ENCODE measurements at regions not wholly inside any gene's neighbourhood (a gene's known extent, or its start where the extent isn't known, plus 50 kb on each side); places are given as distances from the start of the nearest gene placed in this dataset.
"Not testable (repeated sequence)": the region's sequence is repeated elsewhere in the genome, so short reads cannot be mapped to it uniquely, and the experiment has no call there.

- H3K9me3 ChIP-seq (ENCODE audit: control insufficient read depth in 4 of 4, insufficient read depth in 3 of 4, low read length in 3 of 4): peaks cover 0 to 2% (median 0%) of the 10 kb centered on the region in 4 donors
- H3K4me3 ChIP-seq: no peak overlapping the region
- H3K27ac ChIP-seq (ENCODE audit: low read depth in 1 of 2, low read length in 1 of 2): no peak overlapping the region
- DNase-seq (no peak), ATAC-seq (ENCODE audit: insufficient read depth, low FRiP score) (no peak)
- no peaks in the 10 kb centered on the region for H3K4me1 ChIP-seq (ENCODE audit: control insufficient read depth in 5 of 5, insufficient read depth in 5 of 5, low read length in 5 of 5)
- no peaks in the 10 kb centered on the region for H3K36me3 ChIP-seq (ENCODE audit: control insufficient read depth in 4 of 4, insufficient read depth in 4 of 4, low read length in 4 of 4)
- no peak overlapping the region for H3K9ac ChIP-seq (ENCODE audit: insufficient read depth in 1 of 2, low read length in 2 of 2)
- TF ChIP-seq, protein P1, sequence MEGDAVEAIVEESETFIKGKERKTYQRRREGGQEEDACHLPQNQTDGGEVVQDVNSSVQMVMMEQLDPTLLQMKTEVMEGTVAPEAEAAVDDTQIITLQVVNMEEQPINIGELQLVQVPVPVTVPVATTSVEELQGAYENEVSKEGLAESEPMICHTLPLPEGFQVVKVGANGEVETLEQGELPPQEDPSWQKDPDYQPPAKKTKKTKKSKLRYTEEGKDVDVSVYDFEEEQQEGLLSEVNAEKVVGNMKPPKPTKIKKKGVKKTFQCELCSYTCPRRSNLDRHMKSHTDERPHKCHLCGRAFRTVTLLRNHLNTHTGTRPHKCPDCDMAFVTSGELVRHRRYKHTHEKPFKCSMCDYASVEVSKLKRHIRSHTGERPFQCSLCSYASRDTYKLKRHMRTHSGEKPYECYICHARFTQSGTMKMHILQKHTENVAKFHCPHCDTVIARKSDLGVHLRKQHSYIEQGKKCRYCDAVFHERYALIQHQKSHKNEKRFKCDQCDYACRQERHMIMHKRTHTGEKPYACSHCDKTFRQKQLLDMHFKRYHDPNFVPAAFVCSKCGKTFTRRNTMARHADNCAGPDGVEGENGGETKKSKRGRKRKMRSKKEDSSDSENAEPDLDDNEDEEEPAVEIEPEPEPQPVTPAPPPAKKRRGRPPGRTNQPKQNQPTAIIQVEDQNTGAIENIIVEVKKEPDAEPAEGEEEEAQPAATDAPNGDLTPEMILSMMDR (IDR thresholded peaks at IDR 0.05; ENCODE audit: control extremely low read depth, extremely low read depth): no peak
- WGBS, 2 donors: 73 to 86% methylated on average over 3 of the region's 3 CpGs
- no peaks in the 10 kb centered on the region for H3K27me3 ChIP-seq (ENCODE audit: control insufficient read depth in 3 of 3, insufficient read depth in 3 of 3, low read length in 2 of 3)
These were observed 322.1 kb upstream of the TMPRSS15 start for GRCh38 chr21:18725653-18726052.

- WGBS, 2 donors: 87% methylated on average over 5 of the region's 5 CpGs
- ATAC-seq (ENCODE audit: insufficient read depth, low FRiP score) (no peak), DNase-seq (no peak)
- no peaks in the 10 kb centered on the region for H3K36me3 ChIP-seq (ENCODE audit: control insufficient read depth in 4 of 4, insufficient read depth in 4 of 4, low read length in 4 of 4)
- H3K27me3 ChIP-seq (ENCODE audit: control insufficient read depth in 3 of 3, insufficient read depth in 3 of 3, low read length in 2 of 3): no peaks in the 10 kb centered on the region
- no peak overlapping the region for H3K9ac ChIP-seq (ENCODE audit: insufficient read depth in 1 of 2, low read length in 2 of 2)
- no peak overlapping the region for H3K4me3 ChIP-seq
- H3K4me1 ChIP-seq (ENCODE audit: control insufficient read depth in 5 of 5, insufficient read depth in 5 of 5, low read length in 5 of 5): no peaks in the 10 kb centered on the region
- no peaks in the 10 kb centered on the region for H3K9me3 ChIP-seq (ENCODE audit: control insufficient read depth in 4 of 4, insufficient read depth in 3 of 4, low read length in 3 of 4)
- TF ChIP-seq, protein P1 (IDR thresholded peaks at IDR 0.05; ENCODE audit: control extremely low read depth, extremely low read depth): no peak
- H3K27ac ChIP-seq (ENCODE audit: low read depth in 1 of 2, low read length in 1 of 2): no peak overlapping the region
These were observed 338.4 kb upstream of the TMPRSS15 start for GRCh38 chr21:18741954-18742353.

- Histone ChIP-seq H3K9me3 (ENCODE audit: control insufficient read depth in 4 of 4, insufficient read depth in 3 of 4, low read length in 3 of 4) (no peaks in the 10 kb centered on the region), H3K4me1 (ENCODE audit: control insufficient read depth in 5 of 5, insufficient read depth in 5 of 5, low read length in 5 of 5) (no peaks in the 10 kb centered on the region), H3K27ac (ENCODE audit: low read depth in 1 of 2, low read length in 1 of 2) (no peak overlapping the region), H3K9ac (ENCODE audit: insufficient read depth in 1 of 2, low read length in 2 of 2) (no peak overlapping the region), H3K4me3 (no peak overlapping the region), H3K27me3 (ENCODE audit: control insufficient read depth in 3 of 3, insufficient read depth in 3 of 3, low read length in 2 of 3) (no peaks in the 10 kb centered on the region), H3K36me3 (ENCODE audit: control insufficient read depth in 4 of 4, insufficient read depth in 4 of 4, low read length in 4 of 4) (no peaks in the 10 kb centered on the region)
- TF ChIP-seq, protein P1 (IDR thresholded peaks at IDR 0.05; ENCODE audit: control extremely low read depth, extremely low read depth): no peak
- ATAC-seq (ENCODE audit: insufficient read depth, low FRiP score) (no peak), DNase-seq (no peak)
- 53 to 69% methylated on average over 1 of the region's 1 CpG for WGBS, 2 donors
These were observed 339.9 kb upstream of the TMPRSS15 start for GRCh38 chr21:18743531-18743930.

DNA sequence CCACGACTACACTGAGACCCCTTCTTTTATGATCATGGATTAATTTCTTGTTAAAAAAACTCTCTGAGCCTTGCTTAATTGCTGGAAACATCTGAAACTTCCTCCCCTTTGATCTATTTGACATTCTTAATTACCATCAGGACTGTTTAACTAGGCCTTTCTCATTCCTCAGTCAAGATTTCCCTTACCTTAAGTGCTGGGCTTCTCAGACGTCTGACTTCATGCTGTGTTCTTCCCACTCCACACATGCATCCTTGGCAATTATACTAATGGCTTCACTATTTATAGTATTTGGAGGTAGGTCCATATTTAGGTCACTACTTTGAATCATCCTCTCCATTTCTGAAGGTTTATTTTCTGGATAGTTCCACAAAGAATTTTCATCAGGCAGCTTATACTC, 341.3 kb upstream of the TMPRSS15 start:
- no peak overlapping the region for H3K27ac ChIP-seq (ENCODE audit: low read depth in 1 of 2, low read length in 1 of 2)
- WGBS, 2 donors: 34 to 62% methylated on average over 2 of the region's 2 CpGs
- DNase-seq (no peak), ATAC-seq (ENCODE audit: insufficient read depth, low FRiP score) (no peak)
- no peak overlapping the region for H3K9ac ChIP-seq (ENCODE audit: insufficient read depth in 1 of 2, low read length in 2 of 2)
- no peaks in the 10 kb centered on the region for H3K27me3 ChIP-seq (ENCODE audit: control insufficient read depth in 3 of 3, insufficient read depth in 3 of 3, low read length in 2 of 3)
- TF ChIP-seq, protein P1 (IDR thresholded peaks at IDR 0.05; ENCODE audit: control extremely low read depth, extremely low read depth): no peak
- no peak overlapping the region for H3K4me3 ChIP-seq
- no peaks in the 10 kb centered on the region for H3K4me1 ChIP-seq (ENCODE audit: control insufficient read depth in 5 of 5, insufficient read depth in 5 of 5, low read length in 5 of 5)
- no peaks in the 10 kb centered on the region for H3K36me3 ChIP-seq (ENCODE audit: control insufficient read depth in 4 of 4, insufficient read depth in 4 of 4, low read length in 4 of 4)
- no peaks in the 10 kb centered on the region for H3K9me3 ChIP-seq (ENCODE audit: control insufficient read depth in 4 of 4, insufficient read depth in 3 of 4, low read length in 3 of 4)

GRCh38 chr21:18752894-18753293, 349.3 kb upstream of the TMPRSS15 start:
- not testable (repeated sequence) for H3K27ac ChIP-seq (ENCODE audit: low read depth in 1 of 2, low read length in 1 of 2); H3K4me1 ChIP-seq (ENCODE audit: control insufficient read depth in 5 of 5, insufficient read depth in 5 of 5, low read length in 5 of 5); H3K4me3 ChIP-seq; H3K9me3 ChIP-seq (ENCODE audit: control insufficient read depth in 4 of 4, insufficient read depth in 3 of 4, low read length in 3 of 4); H3K9ac ChIP-seq (ENCODE audit: insufficient read depth in 1 of 2, low read length in 2 of 2); DNase-seq; H3K27me3 ChIP-seq (ENCODE audit: control insufficient read depth in 3 of 3, insufficient read depth in 3 of 3, low read length in 2 of 3); ATAC-seq (ENCODE audit: insufficient read depth, low FRiP score); H3K36me3 ChIP-seq (ENCODE audit: control insufficient read depth in 4 of 4, insufficient read depth in 4 of 4, low read length in 4 of 4)
- WGBS, 2 donors: 93% methylated on average over 15 of the region's 15 CpGs

DNA sequence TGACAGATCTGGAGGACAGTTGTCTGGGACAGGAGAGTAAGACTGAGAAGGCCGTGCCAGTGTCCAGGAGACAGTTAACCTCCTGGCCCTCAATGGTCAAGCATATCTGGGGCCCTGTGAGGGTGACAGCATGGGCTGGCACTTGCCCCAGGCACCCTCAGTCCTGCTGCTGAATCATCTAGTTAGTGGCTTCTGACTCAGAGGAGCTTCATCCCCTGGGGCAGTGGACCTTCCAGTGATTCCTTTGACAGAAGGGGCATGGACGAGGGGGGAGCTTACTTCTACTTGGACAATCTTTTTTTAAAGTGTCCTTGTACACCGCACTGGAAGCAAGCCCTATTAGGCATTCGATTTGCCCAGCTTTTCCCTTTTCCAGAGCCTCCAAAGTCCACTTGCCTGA, 352.7 kb upstream of the TMPRSS15 start:
- not testable (repeated sequence) for H3K4me3 ChIP-seq; ATAC-seq (ENCODE audit: insufficient read depth, low FRiP score); DNase-seq; H3K27ac ChIP-seq (ENCODE audit: low read depth in 1 of 2, low read length in 1 of 2); H3K36me3 ChIP-seq (ENCODE audit: control insufficient read depth in 4 of 4, insufficient read depth in 4 of 4, low read length in 4 of 4); H3K4me1 ChIP-seq (ENCODE audit: control insufficient read depth in 5 of 5, insufficient read depth in 5 of 5, low read length in 5 of 5); H3K9ac ChIP-seq (ENCODE audit: insufficient read depth in 1 of 2, low read length in 2 of 2); H3K9me3 ChIP-seq (ENCODE audit: control insufficient read depth in 4 of 4, insufficient read depth in 3 of 4, low read length in 3 of 4); H3K27me3 ChIP-seq (ENCODE audit: control insufficient read depth in 3 of 3, insufficient read depth in 3 of 3, low read length in 2 of 3)
- WGBS, 2 donors: 63 to 77% methylated on average over 4 of the region's 4 CpGs

Measured in lung (tissue), 11 donors.